Osteoblast (primary cell): ENCODE measurements at regions not wholly inside any gene's neighbourhood (a gene's known extent, or its start where the extent isn't known, plus 50 kb on each side); places are given as distances from the start of the nearest gene placed in this dataset.

Experiments used
- DNase-seq: peaks from one replicate; pipeline ENCODE4 v3.0.0; 2011; ENCODE audit warnings: low spot score, mixed read lengths; ENCODE audit not compliant: insufficient read length; ENCODE audit errors: missing footprints
- H2AFZ ChIP-seq: 2 replicates; pipeline ENCODE4 v1.6.0; 2011; ENCODE audit warnings: mild to moderate bottlenecking, low read length
- H3K27ac ChIP-seq: 2 replicates; pipeline ENCODE4 v1.5.1; 2011; ENCODE audit warnings: mild to moderate bottlenecking, low read depth, low read length, moderate library complexity
- H3K27me3 ChIP-seq: 2 replicates; pipeline ENCODE4 v1.6.0; 2012; ENCODE audit warnings: mild to moderate bottlenecking, control low read depth, inconsistent platforms, low read length, moderate library complexity; ENCODE audit not compliant: insufficient read depth
- H3K36me3 ChIP-seq: 2 replicates; pipeline ENCODE4 v1.5.1; 2011; ENCODE audit warnings: mild to moderate bottlenecking, low read length, control low read depth, moderate library complexity; ENCODE audit not compliant: insufficient read depth
- H3K4me1 ChIP-seq: 2 replicates; pipeline ENCODE4 v1.5.1; 2011; ENCODE audit warnings: mild to moderate bottlenecking, low read length, control low read depth, moderate library complexity; ENCODE audit not compliant: insufficient read depth
- H3K4me2 ChIP-seq: 2 replicates; pipeline ENCODE4 v1.6.0; 2011; ENCODE audit warnings: mild to moderate bottlenecking, low read length; ENCODE audit not compliant: insufficient read depth
- H3K4me3 ChIP-seq: fragments of 200-600 bp; sonication (generic); 3 replicates; pipeline ENCODE4 v1.5.1; 2012; ENCODE audit warnings: mild to moderate bottlenecking, low read length, inconsistent platforms; ENCODE audit not compliant: insufficient read depth
- H3K79me2 ChIP-seq: 2 replicates; pipeline ENCODE4 v1.6.0; 2012; ENCODE audit warnings: mild to moderate bottlenecking, low read length, control low read depth, inconsistent platforms; ENCODE audit not compliant: insufficient read depth
- H3K9me3 ChIP-seq: 2 replicates; pipeline ENCODE4 v1.5.1; 2011; ENCODE audit warnings: low read depth, low read length, control low read depth
- H4K20me1 ChIP-seq: 2 replicates; pipeline ENCODE4 v1.6.0; 2012; ENCODE audit warnings: mild to moderate bottlenecking, low read length, control low read depth; ENCODE audit not compliant: insufficient read depth
- TF ChIP-seq, protein P1 (sequence below): IDR thresholded peaks from 2 replicates; pipeline ENCODE4 v1.5.1; 2011; ENCODE audit warnings: mild to moderate bottlenecking, low read depth, low read length, moderate library complexity; ENCODE audit errors: extremely low read depth

DNA sequence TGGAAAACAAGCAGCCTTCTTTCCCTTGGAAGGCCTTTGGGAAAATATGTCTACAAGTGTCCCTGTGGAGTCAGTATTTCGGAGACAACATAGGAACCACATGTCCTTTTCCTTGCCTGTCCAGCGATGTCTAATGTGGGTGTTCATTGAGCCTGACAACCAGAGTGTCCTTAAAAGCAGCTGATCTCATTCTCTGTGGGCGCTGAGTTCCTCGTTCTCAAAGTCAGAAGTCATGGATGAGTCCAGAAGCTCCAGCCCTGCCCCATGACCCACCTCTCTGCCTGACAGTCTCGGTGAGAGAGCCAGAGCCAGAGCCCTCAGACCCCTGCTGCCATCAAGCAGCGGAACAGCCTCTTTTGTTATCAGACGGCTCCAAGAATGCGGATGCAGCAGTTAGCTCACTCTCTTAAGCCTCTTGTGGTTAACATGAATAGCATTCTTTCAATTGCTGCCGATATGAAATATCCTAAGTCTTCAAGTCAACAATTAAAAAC is 329.2 kb downstream of the TGFB2 start:
- TF ChIP-seq, protein P1, sequence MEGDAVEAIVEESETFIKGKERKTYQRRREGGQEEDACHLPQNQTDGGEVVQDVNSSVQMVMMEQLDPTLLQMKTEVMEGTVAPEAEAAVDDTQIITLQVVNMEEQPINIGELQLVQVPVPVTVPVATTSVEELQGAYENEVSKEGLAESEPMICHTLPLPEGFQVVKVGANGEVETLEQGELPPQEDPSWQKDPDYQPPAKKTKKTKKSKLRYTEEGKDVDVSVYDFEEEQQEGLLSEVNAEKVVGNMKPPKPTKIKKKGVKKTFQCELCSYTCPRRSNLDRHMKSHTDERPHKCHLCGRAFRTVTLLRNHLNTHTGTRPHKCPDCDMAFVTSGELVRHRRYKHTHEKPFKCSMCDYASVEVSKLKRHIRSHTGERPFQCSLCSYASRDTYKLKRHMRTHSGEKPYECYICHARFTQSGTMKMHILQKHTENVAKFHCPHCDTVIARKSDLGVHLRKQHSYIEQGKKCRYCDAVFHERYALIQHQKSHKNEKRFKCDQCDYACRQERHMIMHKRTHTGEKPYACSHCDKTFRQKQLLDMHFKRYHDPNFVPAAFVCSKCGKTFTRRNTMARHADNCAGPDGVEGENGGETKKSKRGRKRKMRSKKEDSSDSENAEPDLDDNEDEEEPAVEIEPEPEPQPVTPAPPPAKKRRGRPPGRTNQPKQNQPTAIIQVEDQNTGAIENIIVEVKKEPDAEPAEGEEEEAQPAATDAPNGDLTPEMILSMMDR = no peak
- Histone ChIP-seq H3K27ac (peak overlapping the region; percentile 82), H3K4me2 (peak overlapping the region; percentile 50), H4K20me1 (no peaks in the 10 kb centered on the region), H3K4me1 (peaks cover 40% of the 10 kb centered on the region), H2AFZ (peak overlapping the region; percentile 79), H3K36me3 (no peaks in the 10 kb centered on the region), H3K9me3 (no peaks in the 10 kb centered on the region), H3K79me2 (no peaks in the 10 kb centered on the region), H3K27me3 (no peaks in the 10 kb centered on the region), H3K4me3 (no peak overlapping the region)
- peak; percentile 73 for DNase-seq

DNA sequence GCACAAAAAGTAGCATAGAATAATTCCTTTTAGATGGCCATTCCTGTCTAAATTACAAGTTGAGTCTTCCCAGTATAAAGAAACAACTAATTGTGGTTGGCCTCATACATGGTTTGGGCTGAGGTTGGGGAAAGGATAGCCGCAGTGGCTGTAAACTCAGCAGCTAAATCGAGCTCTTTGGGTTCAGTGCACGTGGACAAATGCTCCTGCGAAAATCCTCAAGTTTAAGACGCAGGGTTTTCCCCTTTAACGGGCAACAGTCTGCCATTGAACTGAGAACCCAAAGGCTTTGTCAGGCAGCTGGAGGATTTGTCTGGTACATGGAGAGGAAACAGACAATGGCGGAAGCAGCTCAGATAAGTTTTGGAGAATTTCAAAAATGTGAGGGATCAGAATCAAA is 331.9 kb downstream of the TGFB2 start:
- no peak overlapping the region for H3K4me3 ChIP-seq
- H3K4me2 ChIP-seq = no peak overlapping the region
- H4K20me1 ChIP-seq = no peaks in the 10 kb centered on the region
- TF ChIP-seq, protein P1 = no peak
- no peaks in the 10 kb centered on the region for H3K27me3 ChIP-seq
- no peak for DNase-seq
- H2AFZ ChIP-seq = peak overlapping the region; percentile 56
- no peaks in the 10 kb centered on the region for H3K9me3 ChIP-seq
- peaks cover 50% of the 10 kb centered on the region for H3K4me1 ChIP-seq
- H3K79me2 ChIP-seq = no peaks in the 10 kb centered on the region
- H3K36me3 ChIP-seq = no peaks in the 10 kb centered on the region
- peak overlapping the region; percentile 25 for H3K27ac ChIP-seq

DNA sequence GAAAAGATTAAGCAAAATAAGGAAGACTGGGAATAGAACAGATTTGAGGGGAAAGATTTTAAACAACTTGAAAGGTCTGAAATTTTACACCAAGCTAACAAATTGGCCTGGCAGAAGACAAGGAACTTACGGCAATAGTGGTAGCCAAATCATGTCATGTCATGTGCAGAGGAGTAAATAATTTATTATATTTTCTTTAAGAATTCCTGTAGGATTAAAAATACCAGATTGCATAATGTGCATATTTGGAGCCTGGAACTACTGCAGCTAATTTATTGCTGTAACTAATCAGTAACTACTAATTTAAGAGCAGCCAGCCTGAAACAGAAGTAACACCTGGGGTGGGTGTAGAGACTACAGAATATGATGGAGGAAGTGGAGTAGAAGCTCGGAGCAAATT is 334.3 kb downstream of the TGFB2 start:
- Histone ChIP-seq H3K4me1 (peaks cover 43% of the 10 kb centered on the region), H3K36me3 (no peaks in the 10 kb centered on the region), H3K27ac (no peak overlapping the region), H3K4me3 (no peak overlapping the region), H4K20me1 (no peaks in the 10 kb centered on the region), H3K4me2 (no peak overlapping the region), H3K79me2 (no peaks in the 10 kb centered on the region), H3K27me3 (no peaks in the 10 kb centered on the region), H2AFZ (no peak overlapping the region), H3K9me3 (no peaks in the 10 kb centered on the region)
- no peak for DNase-seq
- TF ChIP-seq, protein P1 = no peak

DNA sequence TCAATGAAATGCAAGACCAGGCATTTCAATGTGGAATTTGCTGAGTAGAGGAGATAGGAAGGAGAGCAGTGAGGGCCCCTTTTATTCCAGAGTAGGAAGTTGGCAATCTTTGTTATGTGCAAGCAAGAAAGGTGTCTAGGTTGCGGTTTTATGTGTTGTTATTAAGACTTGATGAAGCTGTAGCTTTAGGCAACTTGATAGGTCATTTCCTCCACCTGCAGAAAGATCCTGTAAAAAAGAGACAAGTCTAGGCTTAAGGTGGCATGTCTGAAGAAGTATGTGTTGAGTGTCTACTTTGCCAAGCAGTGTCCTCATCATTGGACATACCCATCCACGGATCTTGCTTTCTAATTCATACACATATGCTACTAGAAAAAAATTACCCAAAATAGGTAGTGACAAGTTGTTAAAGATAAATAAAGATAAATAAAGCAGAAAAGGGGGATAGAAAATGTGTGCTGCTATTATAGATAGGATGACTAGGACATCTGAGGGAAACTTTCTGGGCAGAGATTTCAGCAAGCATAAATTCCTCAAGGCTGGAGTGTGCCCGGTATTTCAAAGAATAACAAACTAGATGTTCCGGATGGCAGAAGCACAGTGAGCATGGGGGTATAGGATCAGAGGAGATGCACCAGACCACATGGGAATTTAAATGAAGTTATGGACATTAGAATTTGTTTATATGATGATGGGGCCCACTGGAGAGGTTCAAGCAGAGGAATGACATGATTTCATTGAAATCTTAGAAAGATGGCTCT is 335.0 kb downstream of the TGFB2 start:
- no peak for DNase-seq
- H3K4me1 ChIP-seq = peaks cover 39% of the 10 kb centered on the region
- H2AFZ ChIP-seq = no peak overlapping the region
- H3K4me3 ChIP-seq = no peak overlapping the region
- no peaks in the 10 kb centered on the region for H4K20me1 ChIP-seq
- no peak overlapping the region for H3K4me2 ChIP-seq
- H3K36me3 ChIP-seq = no peaks in the 10 kb centered on the region
- no peaks in the 10 kb centered on the region for H3K27me3 ChIP-seq
- no peaks in the 10 kb centered on the region for H3K79me2 ChIP-seq
- no peaks in the 10 kb centered on the region for H3K9me3 ChIP-seq
- TF ChIP-seq, protein P1 = no peak
- no peak overlapping the region for H3K27ac ChIP-seq
